DOHH2 (cell line): ENCODE measurements at regions not wholly inside any gene's neighbourhood (a gene's known extent, or its start where the extent isn't known, plus 50 kb on each side); places are given as distances from the start of the nearest gene placed in this dataset.

ENCODE experiments used
- EZH2phosphoT487 ChIP-seq: fragments of 200-600 bp; sonication (generic); IDR thresholded peaks from 2 replicates; pipeline ENCODE4 v1.6.1; 2017; ENCODE audit warnings: borderline replicate concordance, mild to moderate bottlenecking, antibody characterized with exemption, low read length, moderate library complexity, mixed read lengths
- TF ChIP-seq, protein P1 (sequence below): fragments of 200-600 bp; sonication (generic); IDR thresholded peaks from one replicate; pipeline ENCODE4 v1.5.1; 2014; ENCODE audit warnings: antibody characterized with exemption, mild to moderate bottlenecking, low read depth, low read length; ENCODE audit not compliant: poor library complexity, severe bottlenecking

DNA sequence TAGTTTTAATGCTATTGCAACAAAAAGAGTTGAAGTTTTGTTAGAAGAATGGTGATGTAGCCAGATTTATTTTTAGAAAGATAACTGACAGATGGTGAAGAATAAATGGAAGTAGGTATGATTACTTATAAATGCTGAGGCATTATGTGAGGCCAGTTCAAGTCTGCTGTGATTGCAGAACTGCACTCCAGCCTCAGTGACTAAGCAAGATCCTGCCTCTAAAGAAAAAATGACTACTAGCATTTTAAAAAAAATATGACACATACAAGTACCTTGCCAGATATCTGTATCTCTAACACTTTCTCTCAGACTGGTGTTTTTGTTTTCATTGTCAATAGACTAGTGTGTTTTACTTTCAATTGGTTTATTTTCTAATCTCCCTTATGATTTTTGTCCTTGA lies 1242.4 kb upstream of the ADGRL4 start:
- no peak for TF ChIP-seq EZH2phosphoT487
- TF ChIP-seq, protein P1, sequence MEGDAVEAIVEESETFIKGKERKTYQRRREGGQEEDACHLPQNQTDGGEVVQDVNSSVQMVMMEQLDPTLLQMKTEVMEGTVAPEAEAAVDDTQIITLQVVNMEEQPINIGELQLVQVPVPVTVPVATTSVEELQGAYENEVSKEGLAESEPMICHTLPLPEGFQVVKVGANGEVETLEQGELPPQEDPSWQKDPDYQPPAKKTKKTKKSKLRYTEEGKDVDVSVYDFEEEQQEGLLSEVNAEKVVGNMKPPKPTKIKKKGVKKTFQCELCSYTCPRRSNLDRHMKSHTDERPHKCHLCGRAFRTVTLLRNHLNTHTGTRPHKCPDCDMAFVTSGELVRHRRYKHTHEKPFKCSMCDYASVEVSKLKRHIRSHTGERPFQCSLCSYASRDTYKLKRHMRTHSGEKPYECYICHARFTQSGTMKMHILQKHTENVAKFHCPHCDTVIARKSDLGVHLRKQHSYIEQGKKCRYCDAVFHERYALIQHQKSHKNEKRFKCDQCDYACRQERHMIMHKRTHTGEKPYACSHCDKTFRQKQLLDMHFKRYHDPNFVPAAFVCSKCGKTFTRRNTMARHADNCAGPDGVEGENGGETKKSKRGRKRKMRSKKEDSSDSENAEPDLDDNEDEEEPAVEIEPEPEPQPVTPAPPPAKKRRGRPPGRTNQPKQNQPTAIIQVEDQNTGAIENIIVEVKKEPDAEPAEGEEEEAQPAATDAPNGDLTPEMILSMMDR = no peak
